Trophoblast cell (in vitro differentiated cells and primary cell): ENCODE measurements at regions not wholly inside any gene's neighbourhood (a gene's known extent, or its start where the extent isn't known, plus 50 kb on each side); places are given as distances from the start of the nearest gene placed in this dataset.

Experiments used
- DNase-seq, 2 donors: peaks; one replicate each; pipeline ENCODE4 v3.0.0-alpha.2; 2016
- H2AFZ ChIP-seq: 2 replicates; pipeline ENCODE4 v1.6.1; 2013; ENCODE audit warnings: low read length, moderate library complexity, mild to moderate bottlenecking; ENCODE audit not compliant: insufficient read depth, poor library complexity
- H2AK5ac ChIP-seq: 2 replicates; pipeline ENCODE4 v1.6.1; 2013; ENCODE audit warnings: mild to moderate bottlenecking, low read length
- H2BK120ac ChIP-seq: 2 replicates; pipeline ENCODE4 v1.6.1; 2013; ENCODE audit warnings: low read length, mild to moderate bottlenecking, moderate library complexity; ENCODE audit not compliant: insufficient read depth, poor library complexity
- H2BK12ac ChIP-seq: 2 replicates; pipeline ENCODE4 v1.6.1; 2013; ENCODE audit warnings: mild to moderate bottlenecking, low read length, moderate library complexity
- H2BK5ac ChIP-seq: 2 replicates; pipeline ENCODE4 v1.6.1; 2013; ENCODE audit warnings: low read length, low read depth, moderate library complexity, mild to moderate bottlenecking; ENCODE audit not compliant: poor library complexity
- H3K14ac ChIP-seq: 2 replicates; pipeline ENCODE4 v1.6.1; 2013; ENCODE audit warnings: mild to moderate bottlenecking, low read length
- H3K18ac ChIP-seq: 2 replicates; pipeline ENCODE4 v1.6.1; 2013; ENCODE audit warnings: mild to moderate bottlenecking, low read length
- H3K23ac ChIP-seq: 2 replicates; pipeline ENCODE4 v1.6.1; 2013; ENCODE audit warnings: low read length
- H3K27ac ChIP-seq: 2 replicates; pipeline ENCODE4 v1.5.1; 2013; ENCODE audit warnings: low read depth, mild to moderate bottlenecking, inconsistent platforms, low read length, moderate library complexity
- H3K27me3 ChIP-seq: 2 replicates; pipeline ENCODE4 v1.6.1; 2013; ENCODE audit warnings: inconsistent platforms, mild to moderate bottlenecking, low read length, moderate library complexity; ENCODE audit not compliant: insufficient read depth
- H3K36me3 ChIP-seq, 2 experiments: 1 replicate in 1 of 2; 2 replicates in 1 of 2; pipeline ENCODE4 v1.6.1; 2013; ENCODE audit warnings: low read length in 2 of 2, mild to moderate bottlenecking in 2 of 2, moderate library complexity in 1 of 2; ENCODE audit not compliant: insufficient read depth in 2 of 2, control insufficient read depth in 1 of 2
- H3K4ac ChIP-seq: 2 replicates; pipeline ENCODE4 v1.6.1; 2013; ENCODE audit warnings: low read depth, mild to moderate bottlenecking, low read length, moderate library complexity
- H3K4me1 ChIP-seq, 2 experiments: 1 replicate in 1 of 2; 2 replicates in 1 of 2; pipeline ENCODE4 v1.6.1; 2013; ENCODE audit warnings: low read length in 2 of 2, mild to moderate bottlenecking in 2 of 2, moderate library complexity in 1 of 2; ENCODE audit not compliant: insufficient read depth in 2 of 2, control insufficient read depth in 1 of 2
- H3K4me2 ChIP-seq: 2 replicates; pipeline ENCODE4 v1.6.1; 2013; ENCODE audit warnings: inconsistent platforms, mild to moderate bottlenecking, low read length, moderate library complexity
- H3K4me3 ChIP-seq: 2 replicates; pipeline ENCODE4 v1.5.1; 2013; ENCODE audit warnings: mild to moderate bottlenecking, low read depth, low read length, inconsistent platforms
- H3K79me1 ChIP-seq: one replicate; pipeline ENCODE4 v1.6.1; 2013; ENCODE audit warnings: low read length
- H3K79me2 ChIP-seq: 2 replicates; pipeline ENCODE4 v1.6.1; 2013; ENCODE audit warnings: low read length, mild to moderate bottlenecking; ENCODE audit not compliant: control insufficient read depth, insufficient read depth, poor library complexity
- H3K9ac ChIP-seq: 2 replicates; pipeline ENCODE4 v1.6.1; 2013; ENCODE audit warnings: mild to moderate bottlenecking, low read length
- H3K9me3 ChIP-seq: 2 replicates; pipeline ENCODE4 v1.6.1; 2013; ENCODE audit warnings: low read depth, mild to moderate bottlenecking, control low read depth, inconsistent platforms, low read length; ENCODE audit not compliant: insufficient read depth
- H4K12ac ChIP-seq: 2 replicates; pipeline ENCODE4 v1.6.1; 2013; ENCODE audit warnings: low read depth, mild to moderate bottlenecking, low read length, moderate library complexity
- H4K8ac ChIP-seq: 2 replicates; pipeline ENCODE4 v1.6.1; 2013; ENCODE audit warnings: low read depth, mild to moderate bottlenecking, low read length, moderate library complexity
- H4K91ac ChIP-seq: one replicate; pipeline ENCODE4 v1.6.1; 2013; ENCODE audit warnings: low read depth, mild to moderate bottlenecking, low read length, moderate library complexity
- WGBS: extraction: QIAGEN DNeasy Blood & Tissue Kit; methylation state at CpG from one replicate; pipeline ENCODE4 v1.1.7; 2013; ENCODE audit warnings: missing lambda C conversion rate; ENCODE audit not compliant: insufficient read length, insufficient coverage; ENCODE audit errors: extremely low coverage; 5-methylcytosine and 5-hydroxymethylcytosine counted together

DNA sequence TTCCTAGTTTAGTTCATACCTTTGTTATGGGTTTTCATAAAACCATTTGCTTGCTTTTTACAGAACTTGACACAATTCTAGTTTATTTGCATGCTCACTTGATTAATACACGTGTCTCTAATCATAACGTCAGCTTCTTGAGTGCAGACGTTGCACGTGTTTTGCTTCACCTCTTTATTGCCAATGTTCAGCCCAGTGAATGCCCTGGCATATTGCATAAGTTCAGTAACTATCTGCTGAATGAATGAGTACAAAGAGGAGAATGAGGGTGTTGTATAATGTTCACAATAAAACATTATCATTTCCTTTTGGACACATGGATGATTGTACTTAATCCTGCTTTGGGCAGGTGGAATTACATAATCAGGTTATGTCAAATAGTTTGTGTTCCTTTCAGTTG is 519.8 kb downstream of the HS3ST4 start:
- peaks cover 0 to 2% of the 10 kb centered on the region in 2 experiments for H3K4me1 ChIP-seq
- H3K4me2 ChIP-seq: no peak overlapping the region
- H3K23ac ChIP-seq: no peak overlapping the region
- no peak overlapping the region for H2AK5ac ChIP-seq
- no peaks in the 10 kb centered on the region for H3K9me3 ChIP-seq
- H2BK5ac ChIP-seq: no peak overlapping the region
- WGBS: no CpG with 5 or more reads among the region's 4 CpGs
- no peaks in the 10 kb centered on the region for H3K79me2 ChIP-seq
- no peaks in the 10 kb centered on the region for H3K27me3 ChIP-seq
- H3K4ac ChIP-seq: no peak overlapping the region
- no peaks in the 10 kb centered on the region for H3K36me3 ChIP-seq
- no peak overlapping the region for H3K4me3 ChIP-seq
- H3K9ac ChIP-seq: no peak overlapping the region
- H2BK12ac ChIP-seq: no peak overlapping the region
- H4K8ac ChIP-seq: no peak overlapping the region
- no peak overlapping the region for H3K18ac ChIP-seq
- H4K12ac ChIP-seq: no peak overlapping the region
- H2BK120ac ChIP-seq: no peak overlapping the region
- no peak overlapping the region for H3K14ac ChIP-seq
- H3K27ac ChIP-seq: no peak overlapping the region
- no peak overlapping the region for H2AFZ ChIP-seq
- H3K79me1 ChIP-seq: no peaks in the 10 kb centered on the region
- DNase-seq: no peak
- H4K91ac ChIP-seq: no peak overlapping the region

DNA sequence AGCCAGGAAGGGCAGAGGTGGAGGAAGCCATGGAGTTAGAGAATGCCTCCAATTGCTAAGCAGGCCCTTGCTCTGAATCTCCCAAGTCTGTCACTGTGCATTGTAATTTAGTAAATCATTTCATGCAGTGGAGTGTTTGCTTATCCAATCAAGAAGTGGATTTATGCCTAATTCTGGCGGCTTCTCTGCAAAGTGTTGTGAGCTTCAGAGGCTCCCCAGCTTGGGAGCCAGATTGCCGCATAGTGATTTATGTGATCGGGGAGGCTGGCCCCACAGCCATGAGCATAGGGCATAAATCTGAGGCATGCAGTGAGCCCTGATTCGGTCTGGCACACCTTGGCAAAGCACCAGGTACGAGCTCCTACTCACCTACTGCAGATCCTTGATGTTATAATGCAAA is 520.8 kb downstream of the HS3ST4 start:
- DNase-seq: no peak

DNA sequence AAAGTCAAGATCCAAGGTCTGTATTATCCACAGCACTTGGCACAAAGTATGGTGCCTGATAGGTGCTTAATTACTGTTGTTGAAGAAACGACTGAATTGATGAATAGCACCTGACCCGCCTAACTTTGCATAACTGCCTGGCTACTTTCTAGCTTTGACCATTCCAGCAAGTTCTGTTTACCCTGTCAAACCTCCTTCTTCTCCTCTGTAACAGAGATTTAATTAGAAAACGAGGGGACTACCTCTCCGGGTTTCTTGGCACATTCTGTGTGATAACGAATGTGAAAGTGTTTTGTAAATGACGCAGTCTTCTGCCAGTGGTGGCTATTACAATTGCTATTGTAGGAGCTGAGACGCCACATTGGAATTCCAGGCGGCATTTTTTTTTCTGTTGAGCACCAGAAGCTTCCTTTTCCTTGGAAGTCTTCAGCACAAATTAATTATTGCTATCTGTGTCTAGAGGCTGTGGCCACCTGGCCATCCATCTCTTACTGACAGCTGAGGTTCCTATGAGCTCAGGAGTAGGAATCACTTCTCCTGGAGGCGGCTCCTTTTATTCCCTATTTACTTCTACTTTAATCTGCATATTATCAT is 522.9 kb downstream of the HS3ST4 start:
- Histone ChIP-seq H2AK5ac (no peak overlapping the region), H4K91ac (no peak overlapping the region), H2BK120ac (no peak overlapping the region), H3K4me2 (no peak overlapping the region), H4K12ac (no peak overlapping the region), H3K4me1 (peaks cover 0 to 2% of the 10 kb centered on the region in 2 experiments), H2AFZ (no peak overlapping the region), H4K8ac (no peak overlapping the region), H3K4ac (no peak overlapping the region), H3K18ac (no peak overlapping the region), H3K9me3 (no peaks in the 10 kb centered on the region), H3K36me3 (no peaks in the 10 kb centered on the region), H2BK12ac (no peak overlapping the region), H3K79me1 (no peaks in the 10 kb centered on the region), H2BK5ac (no peak overlapping the region), H3K27ac (no peak overlapping the region), H3K27me3 (no peaks in the 10 kb centered on the region), H3K4me3 (no peak overlapping the region), H3K23ac (no peak overlapping the region), H3K79me2 (no peaks in the 10 kb centered on the region), H3K14ac (no peak overlapping the region), H3K9ac (no peak overlapping the region)
- DNase-seq: no peak
- WGBS: no CpG with 5 or more reads among the region's 9 CpGs

More for the DNA sequence above, 520.8 kb downstream of the HS3ST4 start:
- Histone ChIP-seq H4K91ac (no peak overlapping the region), H2BK12ac (no peak overlapping the region), H3K36me3 (no peaks in the 10 kb centered on the region), H4K8ac (no peak overlapping the region), H2AFZ (no peak overlapping the region), H3K4me2 (no peak overlapping the region), H2AK5ac (no peak overlapping the region), H4K12ac (no peak overlapping the region), H3K14ac (no peak overlapping the region), H3K23ac (no peak overlapping the region), H3K79me1 (no peaks in the 10 kb centered on the region), H3K27ac (no peak overlapping the region), H3K4me1 (peaks cover 0 to 2% of the 10 kb centered on the region in 2 experiments), H2BK5ac (no peak overlapping the region), H3K18ac (no peak overlapping the region), H3K9ac (no peak overlapping the region), H3K9me3 (no peaks in the 10 kb centered on the region), H3K27me3 (no peaks in the 10 kb centered on the region), H3K79me2 (no peaks in the 10 kb centered on the region), H3K4me3 (no peak overlapping the region), H3K4ac (no peak overlapping the region), H2BK120ac (no peak overlapping the region)
- no CpG with 5 or more reads among the region's 5 CpGs for WGBS

DNA sequence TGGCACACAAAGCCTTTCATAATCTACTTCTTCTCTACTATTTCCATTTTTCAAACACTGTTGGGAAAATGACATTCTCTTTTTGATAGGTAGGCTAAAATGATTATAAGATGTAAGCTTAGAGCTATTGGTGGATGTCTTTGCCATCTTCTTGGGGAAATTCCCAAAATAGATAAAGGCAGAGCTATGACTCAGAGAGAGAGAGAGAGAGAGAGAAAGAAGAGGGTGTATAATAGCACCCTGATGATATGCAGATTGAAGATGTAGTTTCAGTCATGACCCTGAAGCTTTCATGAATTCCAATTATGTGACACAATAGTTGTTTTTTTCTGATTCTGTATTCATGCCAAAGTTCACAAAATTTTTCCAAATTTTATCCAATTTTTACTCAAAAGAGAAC is 529.1 kb downstream of the HS3ST4 start:
- H3K79me1 ChIP-seq: no peaks in the 10 kb centered on the region
- no peak overlapping the region for H3K18ac ChIP-seq
- no peak overlapping the region for H4K8ac ChIP-seq
- no peak overlapping the region for H2BK5ac ChIP-seq
- H3K9me3 ChIP-seq: no peaks in the 10 kb centered on the region
- no peak overlapping the region for H2BK120ac ChIP-seq
- no peaks in the 10 kb centered on the region for H3K4me1 ChIP-seq
- H3K36me3 ChIP-seq: no peaks in the 10 kb centered on the region
- H3K4ac ChIP-seq: no peak overlapping the region
- no peak overlapping the region for H4K91ac ChIP-seq
- no peak overlapping the region for H4K12ac ChIP-seq
- H3K27ac ChIP-seq: no peak overlapping the region
- no peak overlapping the region for H3K4me3 ChIP-seq
- H2AK5ac ChIP-seq: no peak overlapping the region
- no peak overlapping the region for H2BK12ac ChIP-seq
- H3K4me2 ChIP-seq: no peak overlapping the region
- no peak for DNase-seq
- H3K23ac ChIP-seq: no peak overlapping the region
- H2AFZ ChIP-seq: no peak overlapping the region
- no peak overlapping the region for H3K14ac ChIP-seq
- no peaks in the 10 kb centered on the region for H3K79me2 ChIP-seq
- no peaks in the 10 kb centered on the region for H3K27me3 ChIP-seq
- no peak overlapping the region for H3K9ac ChIP-seq
